ENCODE measurements at regions not wholly inside any gene's neighbourhood (a gene's known extent, or its start where the extent isn't known, plus 50 kb on each side); places are given as distances from the start of the nearest gene placed in this dataset.

DNA sequence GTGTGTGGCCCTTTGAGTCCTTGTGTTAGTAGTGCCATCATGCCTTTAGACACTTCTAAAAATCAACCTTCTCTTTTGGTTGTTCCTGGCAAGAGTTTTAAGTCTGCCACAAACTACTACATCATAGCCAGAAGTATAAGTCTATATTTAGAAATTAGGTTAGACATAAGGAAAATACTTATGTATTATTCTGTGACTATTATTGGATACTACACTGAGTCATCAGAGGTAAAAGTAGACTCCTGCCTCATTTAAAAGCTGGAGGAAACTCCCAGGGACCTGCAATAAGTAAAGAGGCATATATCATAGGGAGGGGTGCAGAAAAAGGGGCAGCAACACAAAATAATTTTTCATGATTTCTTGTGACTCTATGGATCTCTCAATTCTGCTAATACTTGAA lies 99.4 kb upstream of the OSR1 start:
- Histone ChIP-seq H2BK20ac (ENCODE audit: low read depth, low read length, poor library complexity, severe bottlenecking) (no peak overlapping the region), H2AFZ (ENCODE audit: low read length) (no peak overlapping the region), H3K56ac (ENCODE audit: insufficient read length, low read depth, low read length) (no peak overlapping the region), H3K23me2 (ENCODE audit: insufficient read length, low read depth, low read length, poor library complexity, severe bottlenecking) (no peaks in the 10 kb centered on the region), H4K5ac (ENCODE audit: insufficient read length, low read depth, low read length) (no peak overlapping the region), H3K27ac (ENCODE audit: insufficient read length, low read depth, low read length) (no peak overlapping the region), H4K8ac (replicated peaks; ENCODE audit: insufficient read length, low read depth, low read length) (no peak overlapping the region), H3K9ac (ENCODE audit: extremely low read depth, insufficient read length, low read length) (no peak overlapping the region), H4K91ac (ENCODE audit: insufficient read length, low read depth, low read length) (no peak overlapping the region), H3K14ac (ENCODE audit: insufficient read depth, low read length) (no peak overlapping the region), H3K18ac (ENCODE audit: insufficient read length, low read depth, low read length) (no peak overlapping the region), H3K4me1 (ENCODE audit: insufficient read depth, low read length) (peaks cover 11% of the 10 kb centered on the region; the same call in 1 of the 2 replicates), H3K79me2 (ENCODE audit: insufficient read depth, low read length) (no peaks in the 10 kb centered on the region), H2BK120ac (ENCODE audit: low read depth, low read length, poor library complexity, severe bottlenecking) (no peak overlapping the region), H3K79me1 (ENCODE audit: insufficient read depth, low read depth, low read length, poor library complexity, severe bottlenecking) (no peaks in the 10 kb centered on the region), H2AK5ac (ENCODE audit: insufficient read length, low read length) (no peak overlapping the region), H3T11ph (ENCODE audit: low read length) (no peak overlapping the region), H3K4me2 (ENCODE audit: insufficient read depth, insufficient read length, low read length) (no peak overlapping the region), H2BK15ac (ENCODE audit: low read depth, low read length) (no peak overlapping the region), H4K20me1 (ENCODE audit: control insufficient read depth, insufficient read depth, insufficient read length) (no peaks in the 10 kb centered on the region), H2BK5ac (ENCODE audit: insufficient read length, low read length) (no peak overlapping the region), H2BK12ac (ENCODE audit: insufficient read length, low read depth, low read length) (no peak overlapping the region), H3K4ac (ENCODE audit: low read depth, low read length) (no peak overlapping the region), H3K23ac (ENCODE audit: insufficient read length, low read depth, low read length) (no peak overlapping the region), H3K27me3 (ENCODE audit: insufficient read depth, low read length) (no peaks in the 10 kb centered on the region), H3K9me3 (ENCODE audit: control insufficient read depth, low read depth, low read length) (no peaks in the 10 kb centered on the region)
- no peaks in the 10 kb centered on the region for H3K27me3 Mint-ChIP-seq (ENCODE audit: low read depth)
- TF ChIP-seq, protein P1, sequence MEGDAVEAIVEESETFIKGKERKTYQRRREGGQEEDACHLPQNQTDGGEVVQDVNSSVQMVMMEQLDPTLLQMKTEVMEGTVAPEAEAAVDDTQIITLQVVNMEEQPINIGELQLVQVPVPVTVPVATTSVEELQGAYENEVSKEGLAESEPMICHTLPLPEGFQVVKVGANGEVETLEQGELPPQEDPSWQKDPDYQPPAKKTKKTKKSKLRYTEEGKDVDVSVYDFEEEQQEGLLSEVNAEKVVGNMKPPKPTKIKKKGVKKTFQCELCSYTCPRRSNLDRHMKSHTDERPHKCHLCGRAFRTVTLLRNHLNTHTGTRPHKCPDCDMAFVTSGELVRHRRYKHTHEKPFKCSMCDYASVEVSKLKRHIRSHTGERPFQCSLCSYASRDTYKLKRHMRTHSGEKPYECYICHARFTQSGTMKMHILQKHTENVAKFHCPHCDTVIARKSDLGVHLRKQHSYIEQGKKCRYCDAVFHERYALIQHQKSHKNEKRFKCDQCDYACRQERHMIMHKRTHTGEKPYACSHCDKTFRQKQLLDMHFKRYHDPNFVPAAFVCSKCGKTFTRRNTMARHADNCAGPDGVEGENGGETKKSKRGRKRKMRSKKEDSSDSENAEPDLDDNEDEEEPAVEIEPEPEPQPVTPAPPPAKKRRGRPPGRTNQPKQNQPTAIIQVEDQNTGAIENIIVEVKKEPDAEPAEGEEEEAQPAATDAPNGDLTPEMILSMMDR (conservative IDR thresholded peaks at IDR 0.05), result no peak
- no peak for DNase-seq
- H3K36me3 Mint-ChIP-seq (ENCODE audit: insufficient read depth in 1 of 3, low read depth in 3 of 3), result no peaks in the 10 kb centered on the region; a peak in 1 of 7 replicates
- H3K4me3 Mint-ChIP-seq, result no peak overlapping the region
- H3K4me1 Mint-ChIP-seq, result peaks cover 33 to 37% of the 10 kb centered on the region in 2 experiments
- H3K9me3 Mint-ChIP-seq, result peaks cover 0 to 2% of the 10 kb centered on the region in 2 experiments; a peak in 1 of 5 replicates
- no peak overlapping the region for H3K27ac Mint-ChIP-seq

Measured in H9 (cell line).